Stimulated activated naive CD8-positive, alpha-beta T cell treated with anti-CD3 and anti-CD28 coated beads, Interleukin-15, amount 100 ng/mL, for 72 hours (primary cell): ENCODE measurements at regions not wholly inside any gene's neighbourhood (a gene's known extent, or its start where the extent isn't known, plus 50 kb on each side); places are given as distances from the start of the nearest gene placed in this dataset.

ENCODE experiments used
- ATAC-seq: fragments of 150-1000 bp; cut with Tn5 transposase; 2 replicates; pipeline ENCODE4 v1.10.0; 2021; ENCODE audit warnings: mild to moderate bottlenecking, moderate library complexity
- DNase-seq, 2 donors: peaks; one replicate each; pipeline ENCODE4 v3.0.0; 2021 to 2022
- H3K27ac Mint-ChIP-seq, 2 donors: one replicate each; pipeline ENCODE4 v1.8.0; 2022; ENCODE audit warnings: mild to moderate bottlenecking in 2 of 2, mixed read lengths in 2 of 2, moderate library complexity in 2 of 2
- H3K27me3 Mint-ChIP-seq: one replicate; pipeline ENCODE4 v1.8.0; 2022; ENCODE audit warnings: mixed read lengths
- H3K4me1 Mint-ChIP-seq: one replicate; pipeline ENCODE4 v1.8.0; 2022; ENCODE audit warnings: mild to moderate bottlenecking, mixed read lengths
- H3K4me3 Mint-ChIP-seq, 2 donors: one replicate each; pipeline ENCODE4 v1.8.0; 2022; ENCODE audit warnings: mild to moderate bottlenecking in 2 of 2, mixed read lengths in 2 of 2, moderate library complexity in 1 of 2
- H3K9me3 Mint-ChIP-seq, 2 donors: one replicate each; pipeline ENCODE4 v1.8.0; 2022; ENCODE audit warnings: mixed read lengths in 2 of 2

- Mint-ChIP-seq H3K27ac (no peak overlapping the region), H3K9me3 (no peaks in the 10 kb centered on the region), H3K27me3 (no peaks in the 10 kb centered on the region), H3K4me3 (no peak overlapping the region), H3K4me1 (no peaks in the 10 kb centered on the region)
- DNase-seq, result no peak
- no peak for ATAC-seq
Observed at GRCh38 chr7:10536561-10536960, 437.1 kb upstream of the PHF14 start.

- DNase-seq (no peak), ATAC-seq (no peak)
- H3K4me3 Mint-ChIP-seq, result no peak overlapping the region
- no peaks in the 10 kb centered on the region for H3K4me1 Mint-ChIP-seq
- H3K9me3 Mint-ChIP-seq, result no peaks in the 10 kb centered on the region
- H3K27me3 Mint-ChIP-seq, result no peaks in the 10 kb centered on the region
- H3K27ac Mint-ChIP-seq, result no peak overlapping the region
Observed at GRCh38 chr7:10537764-10538163, 435.9 kb upstream of the PHF14 start.

- Mint-ChIP-seq H3K4me3 (no peak overlapping the region), H3K9me3 (no peaks in the 10 kb centered on the region), H3K27ac (no peak overlapping the region), H3K4me1 (no peaks in the 10 kb centered on the region), H3K27me3 (no peaks in the 10 kb centered on the region)
- DNase-seq (no peak), ATAC-seq (no peak)
Observed at GRCh38 chr7:10557375-10557774, 416.3 kb upstream of the PHF14 start.

GRCh38 chr7:10560497-10560896 is 413.2 kb upstream of the PHF14 start:
- no peak for ATAC-seq
- no peaks in the 10 kb centered on the region for H3K4me1 Mint-ChIP-seq

GRCh38 chr7:10568891-10569290 is 404.8 kb upstream of the PHF14 start:
- Mint-ChIP-seq H3K27me3 (no peaks in the 10 kb centered on the region), H3K9me3 (peaks cover 6 to 10% of the 10 kb centered on the region in 2 donors), H3K4me3 (no peak overlapping the region), H3K27ac (no peak overlapping the region), H3K4me1 (no peaks in the 10 kb centered on the region)
- no peak for DNase-seq
- ATAC-seq, result no peak

More at GRCh38 chr7:10560497-10560896, 413.2 kb upstream of the PHF14 start:
- Mint-ChIP-seq H3K4me3 (no peak overlapping the region), H3K9me3 (peaks cover 3 to 4% of the 10 kb centered on the region in 2 donors), H3K27ac (no peak overlapping the region), H3K27me3 (no peaks in the 10 kb centered on the region)
- no peak for DNase-seq

GRCh38 chr7:10571759-10572158 is 401.9 kb upstream of the PHF14 start:
- no peak overlapping the region for H3K27ac Mint-ChIP-seq
- H3K27me3 Mint-ChIP-seq, result no peaks in the 10 kb centered on the region
- H3K4me1 Mint-ChIP-seq, result no peaks in the 10 kb centered on the region
- no peaks in the 10 kb centered on the region for H3K9me3 Mint-ChIP-seq
- ATAC-seq (no peak), DNase-seq (no peak)
- H3K4me3 Mint-ChIP-seq, result no peak overlapping the region

GRCh38 chr7:10577866-10578374 is 395.8 kb upstream of the PHF14 start:
- ATAC-seq, result no peak
- Mint-ChIP-seq H3K27me3 (no peaks in the 10 kb centered on the region), H3K4me1 (no peaks in the 10 kb centered on the region), H3K27ac (no peak overlapping the region), H3K9me3 (no peaks in the 10 kb centered on the region), H3K4me3 (no peak overlapping the region)
- no peak for DNase-seq

GRCh38 chr7:10579561-10579960 is 394.1 kb upstream of the PHF14 start:
- no peak overlapping the region for H3K4me3 Mint-ChIP-seq
- ATAC-seq (no peak), DNase-seq (no peak)
- H3K27ac Mint-ChIP-seq, result peak overlapping the region in 1 of 2 donors; percentile 49
- no peaks in the 10 kb centered on the region for H3K9me3 Mint-ChIP-seq
- H3K4me1 Mint-ChIP-seq, result no peaks in the 10 kb centered on the region
- no peaks in the 10 kb centered on the region for H3K27me3 Mint-ChIP-seq

- no peaks in the 10 kb centered on the region for H3K27me3 Mint-ChIP-seq
- DNase-seq (no peak), ATAC-seq (no peak)
- H3K4me1 Mint-ChIP-seq, result no peaks in the 10 kb centered on the region
- H3K4me3 Mint-ChIP-seq, result no peak overlapping the region
- H3K27ac Mint-ChIP-seq, result no peak overlapping the region
- no peaks in the 10 kb centered on the region for H3K9me3 Mint-ChIP-seq
Observed at GRCh38 chr7:10584886-10585285, 388.8 kb upstream of the PHF14 start.

- Mint-ChIP-seq H3K27ac (no peak overlapping the region), H3K9me3 (no peaks in the 10 kb centered on the region), H3K4me1 (no peaks in the 10 kb centered on the region), H3K27me3 (no peaks in the 10 kb centered on the region), H3K4me3 (no peak overlapping the region)
- DNase-seq (no peak), ATAC-seq (no peak)
Observed at GRCh38 chr7:10588084-10588483, 385.6 kb upstream of the PHF14 start.

GRCh38 chr7:10592604-10593003 is 381.1 kb upstream of the PHF14 start:
- H3K27me3 Mint-ChIP-seq, result no peaks in the 10 kb centered on the region
- no peak for ATAC-seq

GRCh38 chr7:10593080-10593479 is 380.6 kb upstream of the PHF14 start:
- Mint-ChIP-seq H3K27ac (no peak overlapping the region), H3K9me3 (no peaks in the 10 kb centered on the region), H3K4me3 (no peak overlapping the region), H3K27me3 (no peaks in the 10 kb centered on the region), H3K4me1 (no peaks in the 10 kb centered on the region)
- ATAC-seq (no peak), DNase-seq (no peak)

More at GRCh38 chr7:10592604-10593003, 381.1 kb upstream of the PHF14 start:
- Mint-ChIP-seq H3K4me1 (no peaks in the 10 kb centered on the region), H3K27ac (no peak overlapping the region), H3K9me3 (no peaks in the 10 kb centered on the region), H3K4me3 (no peak overlapping the region)
- no peak for DNase-seq

GRCh38 chr7:10596827-10597226 is 376.8 kb upstream of the PHF14 start:
- H3K4me3 Mint-ChIP-seq, result no peak overlapping the region
- no peaks in the 10 kb centered on the region for H3K9me3 Mint-ChIP-seq
- no peaks in the 10 kb centered on the region for H3K27me3 Mint-ChIP-seq
- DNase-seq (no peak), ATAC-seq (no peak)
- no peak overlapping the region for H3K27ac Mint-ChIP-seq
- H3K4me1 Mint-ChIP-seq, result no peaks in the 10 kb centered on the region

GRCh38 chr7:10604128-10604527 is 369.5 kb upstream of the PHF14 start:
- no peaks in the 10 kb centered on the region for H3K27me3 Mint-ChIP-seq
- ATAC-seq (no peak), DNase-seq (no peak)
- no peaks in the 10 kb centered on the region for H3K4me1 Mint-ChIP-seq
- no peaks in the 10 kb centered on the region for H3K9me3 Mint-ChIP-seq
- H3K27ac Mint-ChIP-seq, result no peak overlapping the region
- H3K4me3 Mint-ChIP-seq, result no peak overlapping the region

GRCh38 chr7:10612950-10613349 is 360.7 kb upstream of the PHF14 start:
- ATAC-seq, result no peak

GRCh38 chr7:10618953-10619352 is 354.7 kb upstream of the PHF14 start:
- peaks cover 9 to 10% of the 10 kb centered on the region in 2 donors for H3K9me3 Mint-ChIP-seq
- H3K27me3 Mint-ChIP-seq, result peaks cover 11% of the 10 kb centered on the region
- ATAC-seq (no peak), DNase-seq (no peak)
- H3K4me3 Mint-ChIP-seq, result no peak overlapping the region
- no peak overlapping the region for H3K27ac Mint-ChIP-seq
- H3K4me1 Mint-ChIP-seq, result no peaks in the 10 kb centered on the region

More at GRCh38 chr7:10612950-10613349, 360.7 kb upstream of the PHF14 start:
- H3K4me3 Mint-ChIP-seq, result no peak overlapping the region
- H3K4me1 Mint-ChIP-seq, result no peaks in the 10 kb centered on the region
- DNase-seq, result no peak
- peaks cover 9 to 10% of the 10 kb centered on the region in 2 donors for H3K9me3 Mint-ChIP-seq
- peaks cover 7% of the 10 kb centered on the region for H3K27me3 Mint-ChIP-seq
- no peak overlapping the region for H3K27ac Mint-ChIP-seq

GRCh38 chr7:10632712-10633111 is 341.0 kb upstream of the PHF14 start:
- H3K9me3 Mint-ChIP-seq, result peaks cover 6 to 13% of the 10 kb centered on the region in 2 donors
- DNase-seq, result no peak
- no peak overlapping the region for H3K4me3 Mint-ChIP-seq
- H3K4me1 Mint-ChIP-seq, result no peaks in the 10 kb centered on the region
- H3K27me3 Mint-ChIP-seq, result no peaks in the 10 kb centered on the region
- ATAC-seq, result no peak
- H3K27ac Mint-ChIP-seq, result no peak overlapping the region
